HG02970 (cell line): ENCODE measurements at regions not wholly inside any gene's neighbourhood (a gene's known extent, or its start where the extent isn't known, plus 50 kb on each side); places are given as distances from the start of the nearest gene placed in this dataset.
"Not testable (repeated sequence)": the region's sequence is repeated elsewhere in the genome, so short reads cannot be mapped to it uniquely, and the experiment has no call there.

Experiments
- ATAC-seq: cut with Tn5 transposase; IDR thresholded peaks from one replicate; pipeline ENCODE4 v1.9.1; 2021; ENCODE audit warnings: mild to moderate bottlenecking, moderate library complexity, moderate number of reproducible peaks; ENCODE audit not compliant: unreplicated experiment, low FRiP score

GRCh38 chr1:112855152-112855828, 100.7 kb downstream of the SLC16A1 start:
- no peak for ATAC-seq

DNA sequence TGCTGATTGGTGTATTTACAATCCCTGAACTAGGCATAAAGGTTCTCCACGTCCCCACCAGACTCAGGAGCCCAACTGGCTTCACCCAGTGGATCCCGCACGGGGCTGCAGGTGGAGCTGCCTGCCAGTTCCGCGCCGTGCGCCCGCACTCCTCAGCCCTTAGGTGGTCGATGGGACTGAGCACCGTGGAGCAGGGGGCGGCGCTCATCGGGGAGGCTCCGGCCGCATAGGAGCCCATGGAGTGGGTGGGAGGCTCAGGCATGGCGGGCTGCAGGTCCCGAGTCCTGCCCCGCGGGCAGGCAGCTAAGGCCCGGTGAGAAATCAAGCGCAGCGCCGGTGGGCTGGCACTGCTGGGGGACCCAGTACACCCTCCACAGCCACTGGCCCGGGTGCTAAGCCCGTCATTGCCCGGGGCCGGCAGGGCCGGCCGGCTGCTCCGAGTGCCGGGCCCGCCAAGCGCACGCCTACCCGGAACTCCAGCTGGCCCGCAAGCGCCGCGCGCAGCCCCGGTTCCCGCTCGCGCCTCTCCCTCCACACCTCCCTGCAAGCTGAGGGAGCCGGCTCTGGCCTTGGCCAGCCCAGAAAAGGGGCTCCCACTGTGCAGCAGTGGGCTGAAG, 101.5 kb downstream of the SLC16A1 start:
- ATAC-seq = not testable (repeated sequence)

DNA sequence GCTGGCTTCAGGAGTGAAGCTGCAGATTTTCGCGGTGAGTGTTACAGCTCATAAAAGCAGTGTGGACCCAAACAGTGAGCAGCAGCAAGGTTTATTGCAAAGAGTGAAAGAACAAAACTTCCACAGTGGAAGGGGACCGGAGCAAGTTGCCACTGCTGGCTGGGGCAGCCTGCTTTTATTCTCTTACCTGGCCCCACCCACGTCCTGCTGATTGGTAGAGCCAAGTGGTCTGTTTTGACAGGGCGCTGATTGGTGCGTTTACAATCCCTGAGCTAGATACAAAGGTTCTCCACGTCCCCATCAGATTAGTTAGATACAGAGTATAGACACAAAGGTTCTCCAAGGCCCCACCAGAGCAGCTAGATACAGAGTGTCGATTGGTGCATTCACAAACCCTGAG, 102.1 kb downstream of the SLC16A1 start:
- ATAC-seq = not testable (repeated sequence)

- no peak for ATAC-seq
These were observed 103.1 kb downstream of the SLC16A1 start for GRCh38 chr1:112852934-112853333.

DNA sequence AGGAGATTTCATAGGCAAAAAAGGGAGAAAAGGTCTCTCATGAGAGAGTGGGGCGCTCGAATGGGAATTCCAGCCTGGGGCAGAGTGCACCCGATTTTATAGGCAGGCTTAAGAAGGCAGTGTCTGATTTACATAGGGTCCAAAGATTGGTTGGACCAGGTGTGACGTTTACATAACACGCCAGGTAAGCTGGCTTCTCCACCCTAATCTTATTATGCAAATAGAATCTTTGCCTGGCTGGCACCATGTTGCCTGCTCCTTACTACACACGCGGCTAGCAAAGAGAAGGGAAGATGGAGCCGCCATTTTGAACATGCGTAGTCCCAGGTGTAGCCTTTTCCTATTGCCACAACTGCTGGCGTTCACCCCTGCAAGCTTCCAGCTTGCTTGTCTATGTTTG, 103.7 kb downstream of the SLC16A1 start:
- ATAC-seq = no peak

GRCh38 chr1:112850034-112850757, 105.8 kb downstream of the SLC16A1 start:
- ATAC-seq = no peak

DNA sequence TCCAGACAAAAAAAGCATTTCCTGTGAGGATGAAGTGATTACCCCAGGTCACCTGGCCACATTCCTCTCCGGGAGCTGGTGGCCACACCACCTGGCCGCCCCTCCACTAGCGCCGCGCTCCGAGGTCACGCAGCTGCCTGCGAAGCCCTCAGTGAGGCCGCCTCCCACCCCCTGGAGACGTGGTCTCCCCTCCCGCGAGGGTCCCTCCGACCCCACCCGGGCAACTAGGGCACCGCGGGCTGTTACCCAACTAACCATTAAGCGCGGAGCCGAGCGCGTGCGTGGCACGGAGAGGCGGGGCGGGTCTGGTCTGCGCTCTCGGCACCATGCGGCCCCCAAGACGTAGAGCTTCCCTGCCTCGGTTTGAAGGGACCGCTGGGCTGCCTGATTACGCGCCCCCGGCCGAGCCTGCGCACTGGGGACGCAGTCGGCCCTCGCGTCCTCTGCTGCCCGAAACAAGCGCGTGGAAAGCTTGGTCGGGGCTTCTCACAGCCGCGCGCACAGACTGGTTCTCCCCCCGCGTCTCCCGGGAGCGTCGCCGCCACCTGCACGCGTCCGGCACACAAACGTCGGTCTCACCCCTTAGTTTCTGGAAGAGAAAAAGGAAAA, 106.5 kb downstream of the SLC16A1 start:
- ATAC-seq = no peak

- no peak for ATAC-seq
These were observed 114.2 kb downstream of the SLC16A1 start for GRCh38 chr1:112841825-112842224.

DNA sequence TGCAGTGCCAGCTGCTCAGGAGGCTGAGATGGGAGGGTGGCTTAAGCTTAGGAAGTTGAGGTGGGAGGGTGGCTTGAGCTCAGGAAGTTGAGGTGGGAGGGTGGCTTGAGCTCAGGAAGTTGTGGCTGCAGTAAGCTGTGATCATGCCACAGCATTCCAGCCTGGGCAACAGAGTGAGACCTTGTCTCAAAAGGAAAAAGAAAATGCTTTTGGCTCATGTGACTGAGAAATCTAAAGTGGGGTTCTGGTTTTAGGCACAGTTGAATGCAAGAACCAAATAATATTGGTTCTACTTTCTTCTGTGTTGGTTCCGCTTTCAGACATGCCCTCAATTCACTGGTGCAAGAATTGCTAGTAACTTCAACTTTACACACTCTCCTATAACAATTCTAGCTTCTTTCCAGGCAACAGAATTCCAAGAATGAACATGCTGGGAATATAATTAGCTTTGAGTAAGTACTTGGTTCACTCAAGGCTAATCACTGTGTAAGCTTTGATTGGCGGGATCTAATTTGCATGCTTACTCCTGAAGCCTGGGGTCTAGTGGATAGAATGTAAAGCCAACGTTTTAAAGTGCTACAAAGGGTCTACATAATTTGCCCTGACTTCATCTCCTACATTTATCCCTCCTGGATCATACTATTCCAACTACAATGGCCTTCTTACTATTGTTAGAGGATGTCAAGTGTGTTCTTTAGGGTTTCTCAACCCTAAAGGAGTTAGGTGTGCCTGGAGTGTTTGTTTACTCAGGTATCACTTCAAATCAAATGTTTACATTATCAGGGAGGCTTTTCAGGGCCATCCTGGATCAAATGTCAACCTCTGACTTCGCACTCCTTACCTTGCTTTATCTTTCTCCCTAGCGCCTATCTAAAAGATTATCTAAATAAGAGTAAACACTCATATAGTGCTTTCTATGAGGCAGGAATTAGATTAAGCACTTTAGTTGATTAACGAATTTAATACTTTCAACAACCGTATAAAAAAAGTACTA, 115.1 kb downstream of the SLC16A1 start:
- no peak for ATAC-seq

GRCh38 chr1:112836642-112837041, 119.4 kb downstream of the SLC16A1 start:
- ATAC-seq = no peak

- ATAC-seq = no peak
These were observed 118.7 kb upstream of the PPM1J start for GRCh38 chr1:112833806-112834205.

DNA sequence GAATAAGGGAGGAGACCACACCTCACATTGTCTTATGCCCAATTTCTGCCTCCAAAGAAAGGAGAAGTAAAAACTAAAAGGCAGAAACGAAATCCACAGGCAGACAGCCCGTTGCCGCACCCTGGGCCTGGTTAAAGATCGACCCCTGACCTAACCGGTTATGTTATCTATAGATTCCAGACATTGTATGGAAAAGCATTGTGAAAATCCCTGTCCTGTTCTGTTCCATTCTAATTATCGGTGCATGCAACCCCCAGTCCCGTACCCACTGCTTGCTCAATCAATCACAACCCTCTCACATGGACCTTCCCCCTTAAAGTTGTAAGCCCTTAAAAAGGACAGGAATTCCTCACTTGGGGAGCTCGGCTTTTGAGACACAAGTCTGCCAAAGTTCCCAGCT, 117.1 kb upstream of the PPM1J start:
- ATAC-seq = not testable (repeated sequence)

GRCh38 chr1:112829691-112830090, 114.6 kb upstream of the PPM1J start:
- ATAC-seq = not testable (repeated sequence)

- no peak for ATAC-seq
These were observed 113.6 kb upstream of the PPM1J start for GRCh38 chr1:112828716-112829115.

DNA sequence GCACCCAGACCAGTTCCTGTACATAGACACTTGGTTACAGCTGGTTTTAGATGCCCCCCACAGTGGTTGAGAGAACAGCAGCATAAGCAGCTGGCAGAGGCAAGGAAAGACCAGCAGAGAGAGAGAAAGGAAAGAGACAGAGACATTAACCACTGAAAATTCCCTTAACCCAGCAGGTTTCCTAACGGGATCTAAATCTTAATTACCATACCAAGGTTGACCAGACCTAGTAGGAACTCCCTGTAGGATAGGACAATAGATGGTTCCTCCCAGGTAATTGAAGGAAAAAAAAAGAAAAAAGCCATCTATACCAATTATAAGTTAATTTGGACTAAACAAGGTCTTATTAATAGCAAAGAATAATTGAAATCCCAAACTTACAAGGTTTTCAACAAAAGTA, 112.3 kb upstream of the PPM1J start:
- ATAC-seq = not testable (repeated sequence)

GRCh38 chr1:112826217-112826944, 111.2 kb upstream of the PPM1J start:
- ATAC-seq = no peak

DNA sequence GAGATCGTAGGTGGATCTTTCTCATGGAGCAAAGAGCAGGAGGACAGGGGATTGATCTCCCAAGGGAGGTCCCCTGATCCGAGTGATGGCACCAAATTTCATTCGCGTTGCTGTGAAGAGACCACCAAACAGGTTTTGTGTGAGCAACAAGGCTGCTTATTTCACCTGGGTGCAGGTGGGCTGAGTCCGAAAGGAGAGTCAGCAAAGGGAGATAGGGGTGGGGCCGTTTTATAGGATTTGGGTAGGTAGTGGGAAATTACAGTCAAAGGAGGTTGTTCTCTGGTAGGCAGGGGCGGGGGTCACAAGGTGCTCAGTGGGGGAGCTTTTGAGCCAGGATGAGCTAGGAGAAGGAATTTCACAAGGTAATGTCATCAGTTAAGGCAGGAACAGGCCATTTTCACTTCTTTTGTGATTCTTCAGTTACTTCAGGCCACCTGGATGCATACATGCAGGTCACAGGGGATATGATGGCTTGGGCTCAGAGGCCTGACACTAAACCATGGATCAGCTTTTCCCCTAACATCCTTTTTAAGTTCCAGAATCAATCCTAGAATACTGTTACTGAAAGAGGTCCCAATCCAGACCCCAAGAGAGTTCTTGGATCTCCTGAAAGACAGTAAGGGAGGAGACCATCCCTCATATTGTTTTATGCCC, 110.6 kb upstream of the PPM1J start:
- not testable (repeated sequence) for ATAC-seq

GRCh38 chr1:112825075-112825474, 109.9 kb upstream of the PPM1J start:
- ATAC-seq = not testable (repeated sequence)
